GM12891 (cell line): ENCODE measurements at regions not wholly inside any gene's neighbourhood (a gene's known extent, or its start where the extent isn't known, plus 50 kb on each side); places are given as distances from the start of the nearest gene placed in this dataset.

ENCODE experiments used
- PAX5 ChIP-seq: IDR thresholded peaks from 2 replicates; pipeline ENCODE4 v1.6.1; 2011; ENCODE audit warnings: low read length, moderate library complexity, mild to moderate bottlenecking; ENCODE audit not compliant: insufficient read depth, severe bottlenecking
- POLR2A ChIP-seq: IDR thresholded peaks from 2 replicates; pipeline ENCODE4 v1.6.1; 2011; ENCODE audit warnings: low read depth, low read length, control low read depth
- POLR2AphosphoS5 ChIP-seq: IDR thresholded peaks from 2 replicates; pipeline ENCODE4 v1.6.1; 2011; ENCODE audit warnings: low read depth, low read length, control low read depth
- SPI1 ChIP-seq: IDR thresholded peaks from 2 replicates; pipeline ENCODE4 v1.6.1; 2011; ENCODE audit warnings: low read depth, low read length, control low read depth
- TAF1 ChIP-seq: IDR thresholded peaks from 2 replicates; pipeline ENCODE4 v1.6.1; 2011; ENCODE audit warnings: low read depth, low read length, control low read depth

DNA sequence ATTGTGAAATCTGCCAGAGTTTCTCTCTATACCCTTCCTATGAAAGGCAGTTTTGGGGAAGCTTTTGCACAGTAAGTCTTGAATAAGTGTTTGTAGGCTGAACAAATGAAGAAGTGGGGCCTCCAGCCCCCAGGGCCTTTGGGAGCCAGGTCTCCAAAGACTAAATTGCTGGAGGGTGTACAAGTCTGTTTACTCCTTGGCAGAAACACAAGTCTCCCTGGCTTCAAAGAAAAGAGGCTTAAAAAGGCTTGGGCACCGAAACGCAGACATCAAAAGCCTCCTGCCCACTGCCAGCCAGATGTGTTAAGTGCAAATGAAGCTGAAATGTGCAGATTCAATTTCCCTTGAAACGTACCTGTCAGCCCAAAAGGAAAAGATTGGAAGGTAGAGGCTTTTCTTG, 146.3 kb downstream of the TMEM132E start:
- TF ChIP-seq POLR2AphosphoS5 (no peak), TAF1 (no peak), SPI1 (no peak), POLR2A (no peak), PAX5 (no peak)
